NCI-H510A (cell line): ENCODE measurements at regions not wholly inside any gene's neighbourhood (a gene's known extent, or its start where the extent isn't known, plus 50 kb on each side); places are given as distances from the start of the nearest gene placed in this dataset.
A peak's percentile ranks its signal among the peaks of the same experiment; 100 is the strongest.

ENCODE experiments used
- DNase-seq: peaks from one replicate; lab custom pipeline; 2025; lab: John Stamatoyannopoulos, UW

GRCh38 chr9:27625751-27626150, 52.5 kb upstream of the C9orf72 start:
- no peak for DNase-seq

DNA sequence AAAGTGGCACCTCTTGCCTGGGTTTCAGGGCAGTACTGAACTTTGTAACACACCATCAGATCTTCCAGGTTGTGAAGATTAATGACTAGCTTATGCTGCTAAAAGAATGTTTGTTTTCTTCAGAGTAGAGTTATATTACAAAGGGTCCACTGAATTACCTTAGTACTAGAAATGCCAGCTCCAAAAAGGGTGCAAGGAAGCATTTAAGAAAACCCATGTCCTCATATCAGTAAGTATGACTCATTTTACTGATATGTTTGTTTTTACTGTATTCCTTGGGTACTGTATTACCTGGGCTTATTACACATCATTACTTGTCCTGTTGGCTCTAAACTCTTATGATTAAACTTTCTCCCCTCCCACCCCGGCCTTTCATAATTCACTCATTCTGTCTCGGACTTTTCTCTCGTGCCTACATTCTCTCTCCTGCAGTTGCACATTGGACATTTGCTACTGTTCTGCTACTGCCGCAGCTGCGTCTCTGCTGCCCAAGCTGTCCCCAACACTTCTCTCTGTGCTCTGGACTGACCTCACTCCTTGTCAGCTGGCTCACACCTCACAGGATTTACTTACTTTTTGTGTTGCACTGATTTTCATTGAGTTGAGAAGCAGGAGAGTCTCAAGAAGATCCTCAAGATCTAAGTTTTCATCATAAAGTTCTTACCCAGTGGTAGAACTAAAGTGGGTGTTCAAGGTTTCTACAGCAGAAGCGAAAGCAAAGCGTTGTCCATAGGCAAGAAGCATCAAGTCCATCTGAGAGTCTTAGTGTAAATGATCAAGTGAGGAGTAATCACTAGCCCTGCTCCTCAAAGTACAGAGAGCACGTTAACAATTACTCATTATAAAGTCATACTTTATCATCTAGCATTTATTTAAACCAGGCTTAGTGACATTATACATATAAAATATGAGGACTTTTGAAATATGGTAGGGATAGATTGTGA, 53.2 kb upstream of the C9orf72 start:
- no peak for DNase-seq

DNA sequence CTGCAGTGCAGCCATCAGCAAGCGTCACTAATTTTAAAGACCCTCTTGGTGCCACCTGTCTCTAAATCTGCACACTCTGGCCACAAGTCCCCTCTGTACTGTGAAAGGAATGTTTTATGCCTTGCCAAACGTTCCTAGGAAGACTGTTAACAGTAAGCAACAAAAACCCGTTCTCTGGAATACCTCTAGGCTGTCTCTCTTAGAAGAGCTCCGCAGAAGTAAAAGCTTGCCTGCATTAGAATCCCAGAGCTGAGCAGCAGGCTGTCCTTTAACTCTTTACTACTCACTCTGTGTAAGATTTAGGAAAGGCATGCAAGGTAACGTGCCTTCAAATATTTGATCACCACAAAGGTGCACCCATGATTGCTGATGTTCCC, 53.9 kb upstream of the C9orf72 start:
- no peak for DNase-seq

DNA sequence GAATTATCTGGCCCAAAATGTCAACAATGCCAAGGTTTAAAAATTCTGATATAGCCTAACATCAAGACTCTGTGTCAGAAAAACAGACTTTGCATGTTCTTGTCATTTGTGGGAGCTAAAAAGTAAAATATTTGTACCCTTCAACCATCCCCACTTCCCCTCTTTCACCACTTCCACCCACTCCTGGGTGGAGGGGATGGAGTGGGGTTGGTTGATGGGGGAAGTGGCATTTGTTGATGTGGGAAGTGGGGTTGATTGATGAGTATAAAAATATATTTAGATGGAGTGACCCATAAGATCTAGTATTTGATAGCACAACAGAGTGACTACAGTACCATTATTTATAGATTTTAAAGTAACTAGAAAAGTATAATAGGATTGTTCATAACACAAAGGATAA, 55.0 kb upstream of the C9orf72 start:
- DNase-seq, result no peak

DNA sequence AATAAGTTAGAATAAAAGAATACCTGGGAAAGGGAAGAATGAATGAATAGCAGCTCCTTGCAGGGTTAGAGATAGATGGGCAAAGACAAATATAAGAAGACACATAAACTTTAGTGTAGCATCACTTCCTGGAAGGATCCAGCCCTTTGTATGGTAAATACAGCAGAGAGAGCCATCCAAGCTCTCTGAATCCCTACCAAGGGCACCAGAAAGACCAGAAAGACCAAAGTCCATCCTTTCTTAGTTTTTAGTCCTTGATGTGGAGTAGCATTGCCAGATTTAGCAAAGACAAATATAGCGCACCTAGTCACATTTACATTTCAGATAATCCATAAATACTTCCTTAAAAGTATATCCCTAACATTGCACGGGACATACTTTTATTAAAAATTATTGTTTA, 56.1 kb upstream of the C9orf72 start:
- no peak for DNase-seq

DNA sequence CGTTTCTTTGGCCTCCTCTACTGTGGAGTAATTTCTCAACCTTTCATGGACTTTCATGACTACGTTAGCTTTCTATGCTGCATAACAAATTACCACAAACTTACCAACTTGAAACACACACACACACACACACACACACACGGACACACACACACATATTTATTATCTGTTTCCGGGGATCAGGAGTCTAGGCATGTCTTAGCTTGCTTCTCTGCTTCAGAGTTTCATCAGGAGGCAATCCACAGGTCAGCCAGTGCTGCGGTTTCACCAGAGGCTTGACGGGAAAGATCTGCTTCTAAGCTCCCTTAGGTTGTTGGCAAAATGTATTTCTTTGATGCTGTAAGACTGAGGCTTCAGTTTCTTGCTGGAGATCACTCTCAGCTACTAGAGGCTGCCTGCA, 59.0 kb upstream of the C9orf72 start:
- DNase-seq, result no peak

DNA sequence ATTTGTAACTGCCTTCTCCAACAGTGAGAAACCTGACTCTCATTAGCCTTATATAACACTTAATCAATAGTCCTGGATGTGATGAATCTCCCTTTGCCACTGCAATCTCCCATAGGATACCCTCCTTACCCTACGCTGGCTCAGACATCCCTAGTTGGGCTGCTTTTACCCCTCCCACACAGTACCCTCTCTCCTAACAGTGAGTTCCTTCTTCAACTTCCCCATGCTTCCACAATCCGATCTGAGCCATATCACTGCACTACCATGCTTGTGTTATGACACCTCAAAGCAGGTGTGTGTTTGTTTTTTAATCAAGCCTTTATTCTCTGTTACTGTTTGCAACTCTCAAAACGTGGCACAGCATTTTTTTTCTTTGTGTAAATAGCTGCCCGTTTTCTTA, 60.5 kb upstream of the C9orf72 start:
- no peak for DNase-seq

DNA sequence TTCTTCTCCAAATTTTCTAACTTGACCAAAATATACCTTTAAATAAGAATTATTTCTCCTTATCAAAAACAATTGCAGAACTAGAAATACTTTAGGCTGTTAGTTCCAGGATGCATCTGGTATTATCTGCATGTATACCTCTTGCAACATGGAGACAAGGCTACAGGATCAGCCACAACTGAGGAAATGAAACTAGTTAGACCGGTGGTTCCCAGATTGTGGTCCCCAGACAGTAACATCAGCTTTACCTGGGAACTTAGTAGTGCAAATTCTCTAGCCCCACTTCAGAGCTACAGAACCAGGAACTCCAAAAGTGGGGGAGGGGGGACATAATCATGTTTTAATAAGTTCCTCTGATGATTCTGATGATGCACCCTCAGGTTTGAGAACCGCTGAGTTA, 61.6 kb upstream of the C9orf72 start:
- no peak for DNase-seq

- no peak for DNase-seq
Measured at GRCh38 chr9:27638716-27639115, 65.4 kb upstream of the C9orf72 start.

DNA sequence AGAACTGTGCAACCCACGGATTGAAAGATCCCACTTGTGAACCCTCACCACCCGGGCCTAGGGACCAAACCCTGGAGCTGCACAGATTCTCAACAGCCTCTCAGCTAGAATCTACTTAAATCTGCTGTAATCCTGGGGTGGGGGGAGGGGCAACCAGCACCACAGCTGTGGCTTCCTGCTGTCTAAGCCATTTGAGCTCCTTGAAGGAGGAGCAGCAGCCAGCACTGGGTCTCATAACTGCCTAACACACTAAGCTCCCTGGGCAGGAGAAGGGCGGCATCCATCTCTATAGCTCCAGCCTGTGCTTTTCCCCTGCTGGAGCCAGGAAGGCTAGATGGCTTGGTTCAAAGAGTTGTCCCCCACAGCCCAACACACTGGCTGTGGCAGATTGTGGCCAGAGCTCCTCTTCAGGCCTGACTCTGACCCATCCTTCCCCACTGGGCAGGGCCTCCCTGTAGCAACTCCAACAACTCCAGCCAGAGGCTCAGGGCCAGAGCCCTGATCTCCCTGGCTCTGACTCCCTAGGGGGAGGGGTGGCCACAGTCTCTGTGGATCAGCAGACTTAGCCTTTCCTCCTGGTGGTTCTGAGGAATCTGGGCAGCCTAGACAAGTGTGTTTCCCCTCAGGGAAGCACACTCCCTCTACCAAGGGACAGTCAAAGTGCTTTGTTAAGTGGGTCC, 72.0 kb upstream of the C9orf72 start:
- DNase-seq, result no peak

DNA sequence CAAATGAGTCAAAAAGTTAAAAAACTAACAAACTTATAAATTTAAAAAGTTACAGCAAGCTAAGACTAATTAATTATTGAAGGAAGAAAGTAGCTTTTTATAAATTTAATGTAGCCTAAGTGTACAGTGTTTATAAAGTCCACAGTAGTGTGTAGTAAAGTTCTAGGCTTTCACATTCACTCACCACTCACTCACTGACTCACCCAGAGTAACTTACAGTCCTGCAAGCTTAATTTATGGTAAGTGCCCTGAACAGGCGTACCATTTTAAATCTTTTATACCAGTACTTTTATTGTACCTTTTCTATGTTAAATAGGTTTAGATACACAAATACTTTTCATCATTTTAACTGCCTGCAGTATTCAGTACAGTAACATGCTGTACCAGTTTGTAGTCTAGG, 80.0 kb upstream of the C9orf72 start:
- no peak for DNase-seq

GRCh38 chr9:27653957-27654356, 80.7 kb upstream of the C9orf72 start:
- DNase-seq, result no peak

- no peak for DNase-seq
Measured at GRCh38 chr9:27654629-27655285, 81.5 kb upstream of the C9orf72 start.

- no peak for DNase-seq
Measured at GRCh38 chr9:27655441-27655840, 82.2 kb upstream of the C9orf72 start.

DNA sequence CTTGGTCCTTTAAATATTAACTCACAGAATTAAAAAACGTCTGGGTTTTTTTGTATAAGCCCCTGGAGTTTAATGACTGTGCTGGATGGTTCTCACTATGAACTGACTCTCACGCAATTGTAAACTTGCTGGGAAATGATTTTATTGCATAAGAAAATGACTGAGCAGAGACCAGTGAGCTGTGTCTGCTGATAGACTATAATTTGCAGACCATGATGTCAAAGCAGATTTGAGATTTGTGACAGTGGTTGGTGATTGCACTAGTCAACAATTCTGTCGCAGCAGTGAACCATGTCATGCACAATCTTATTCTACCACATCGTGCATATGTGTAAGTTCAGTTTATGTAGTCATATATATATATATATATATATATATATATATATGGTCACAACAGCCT, 85.7 kb upstream of the C9orf72 start:
- no peak for DNase-seq

GRCh38 chr9:27659571-27659970, 86.3 kb upstream of the C9orf72 start:
- DNase-seq, result no peak

DNA sequence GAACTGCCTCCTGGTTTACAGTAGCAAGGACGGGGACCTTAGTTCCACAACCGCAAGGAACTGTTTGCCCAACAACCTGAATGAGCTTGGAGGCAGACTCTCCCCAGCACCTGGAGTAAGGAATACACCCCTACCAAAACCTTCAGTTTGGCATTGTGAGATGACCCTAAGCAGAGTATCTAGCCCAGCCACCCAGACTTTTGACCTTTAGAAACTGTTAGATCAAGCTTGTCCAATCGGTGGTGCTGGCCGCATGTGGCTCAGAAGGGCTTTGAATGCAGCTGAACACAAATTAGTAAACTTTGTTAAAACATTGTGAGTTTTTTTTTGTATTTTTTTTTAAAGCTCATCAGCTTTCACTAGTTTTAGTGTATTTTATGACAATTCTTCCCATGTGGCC, 86.9 kb upstream of the C9orf72 start:
- DNase-seq, result no peak

- no peak for DNase-seq
Measured at GRCh38 chr9:27663526-27663925, 90.2 kb upstream of the C9orf72 start.

DNA sequence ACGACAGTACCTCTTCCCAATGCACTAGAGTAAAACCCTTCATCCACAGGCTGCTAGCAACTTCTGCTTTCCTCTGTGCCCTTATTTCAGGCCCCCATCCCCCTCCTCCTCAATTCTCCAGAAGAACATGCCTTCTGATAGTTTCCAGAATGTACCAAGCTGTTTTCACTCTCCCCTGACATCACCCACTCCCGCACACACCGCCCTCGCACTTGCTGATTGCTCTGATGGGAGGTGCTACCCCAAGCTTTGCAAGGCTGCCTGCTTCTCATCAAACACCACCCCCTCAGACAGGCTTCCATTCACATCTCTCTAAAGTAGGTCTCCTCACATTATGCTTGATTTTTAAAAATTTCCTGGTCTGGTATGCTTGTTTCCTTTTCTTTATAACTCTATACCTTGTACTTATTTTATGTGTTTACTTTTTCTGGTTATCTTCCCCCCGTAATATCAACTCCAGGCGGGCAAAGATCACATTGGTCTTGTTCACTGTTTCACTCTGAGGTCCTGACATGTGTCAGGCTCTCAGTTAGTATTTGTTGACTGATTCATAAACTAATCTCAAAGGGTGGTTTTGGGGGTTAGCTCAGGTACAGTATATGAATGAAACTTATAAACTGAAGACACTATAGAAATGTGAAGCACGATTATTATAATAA, 91.0 kb upstream of the C9orf72 start:
- DNase-seq, result no peak

DNA sequence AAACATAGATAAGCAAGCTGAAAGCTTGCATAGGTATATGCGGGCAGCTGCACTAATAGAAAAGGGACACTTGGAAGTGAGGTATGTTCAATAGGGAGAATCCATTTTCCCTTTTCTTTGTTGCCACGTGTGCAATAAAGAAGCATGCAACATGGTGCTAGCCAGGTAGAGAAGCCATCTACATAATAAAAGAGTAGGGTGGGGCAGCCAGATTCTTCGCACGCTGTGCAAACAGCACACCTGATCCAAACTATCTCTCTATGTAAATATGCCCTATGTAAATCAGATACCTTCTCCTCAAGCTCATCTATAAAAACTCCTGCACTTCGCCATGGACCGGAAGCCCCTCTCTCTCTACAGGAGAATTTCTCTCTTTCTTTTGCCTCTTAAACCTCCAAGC, 91.9 kb upstream of the C9orf72 start:
- peak; percentile 2 for DNase-seq

DNA sequence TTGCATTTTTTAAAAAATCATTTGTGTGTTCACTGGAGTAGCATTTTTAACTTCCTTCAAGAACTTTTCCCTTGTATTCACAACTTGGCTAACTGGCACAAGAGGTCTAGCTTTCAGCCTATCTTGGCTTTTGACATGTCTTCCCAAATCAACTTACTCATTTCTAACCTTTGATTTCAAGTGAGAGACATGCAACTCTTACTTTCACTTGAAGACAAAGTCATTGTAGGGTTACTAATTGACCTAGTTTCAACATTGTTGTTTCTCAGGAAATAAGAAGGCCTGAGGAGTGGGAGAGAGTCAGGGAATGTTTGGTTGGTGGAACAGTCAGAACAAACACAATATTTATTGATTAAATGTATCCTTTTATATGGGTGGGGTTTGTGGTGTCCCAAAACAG, 95.0 kb upstream of the C9orf72 start:
- DNase-seq, result no peak

DNA sequence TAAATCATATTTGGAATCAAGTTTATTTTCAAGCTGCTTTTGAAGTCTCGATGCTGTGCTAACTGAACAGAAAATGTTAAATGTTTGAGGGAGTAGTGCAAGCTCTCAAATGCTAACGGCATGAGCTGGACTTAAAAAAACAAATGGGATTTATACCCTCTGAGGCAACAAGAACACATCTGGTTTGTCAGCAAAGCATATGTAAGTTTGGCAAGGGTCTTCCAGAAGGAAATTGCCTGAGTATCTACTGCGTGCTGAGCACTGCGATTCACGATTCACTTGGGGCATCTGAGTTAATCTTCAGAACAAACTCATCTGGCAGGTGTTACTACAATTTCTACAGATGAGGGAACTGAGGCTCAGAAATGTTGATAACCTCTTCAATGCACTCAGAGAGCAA, 98.4 kb upstream of the C9orf72 start:
- DNase-seq, result no peak

DNA sequence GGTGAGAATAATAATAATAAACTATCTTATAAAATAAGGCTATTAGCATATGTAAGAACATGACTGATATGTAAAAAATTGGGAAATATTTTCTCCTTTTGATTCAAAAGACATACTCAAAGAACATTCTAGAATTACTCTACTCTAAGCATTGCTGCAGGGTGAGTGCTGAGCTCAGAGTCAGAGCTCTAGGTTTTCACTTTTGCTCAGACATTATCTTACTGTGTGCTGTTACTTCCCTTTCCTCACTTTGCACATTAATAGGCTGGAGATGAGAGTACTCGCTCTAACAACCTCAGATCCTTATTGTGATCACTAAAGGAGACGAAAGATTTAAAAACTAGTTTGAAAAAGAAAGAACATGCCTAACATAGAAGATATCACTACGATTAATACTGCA, 99.4 kb upstream of the C9orf72 start:
- DNase-seq, result no peak
